Neural progenitor cell (in vitro differentiated cells): ENCODE measurements at regions not wholly inside any gene's neighbourhood (a gene's known extent, or its start where the extent isn't known, plus 50 kb on each side); places are given as distances from the start of the nearest gene placed in this dataset.
A peak's percentile ranks its signal among the peaks of the same experiment; 100 is the strongest.

Experiments
- DNase-seq: peaks from one replicate; pipeline ENCODE4 v3.0.0-alpha.2; 2016; ENCODE audit warnings: low spot score
- H2AFZ ChIP-seq: fragments of 200-600 bp; sonication (generic); replicated peaks from 2 replicates; pipeline ENCODE4 v1.6.1; 2016; ENCODE audit warnings: antibody characterized with exemption
- H3F3A ChIP-seq: fragments of 200-600 bp; sonication (generic); 2 replicates; pipeline ENCODE4 v1.6.1; 2016; ENCODE audit warnings: antibody characterized with exemption, low read depth
- H3K27ac ChIP-seq: fragments of 200-600 bp; sonication (generic); 2 replicates; pipeline ENCODE4 v1.5.1; 2016; ENCODE audit warnings: mild to moderate bottlenecking
- H3K27me3 ChIP-seq: fragments of 200-600 bp; sonication (generic); 2 replicates; pipeline ENCODE4 v1.6.1; 2016; ENCODE audit warnings: mild to moderate bottlenecking, moderate library complexity
- H3K36me3 ChIP-seq: fragments of 200-600 bp; sonication (generic); 2 replicates; pipeline ENCODE4 v1.5.1; 2016
- H3K4me1 ChIP-seq: fragments of 200-600 bp; sonication (generic); 2 replicates; pipeline ENCODE4 v1.6.1; 2016; ENCODE audit warnings: mixed run types
- H3K4me2 ChIP-seq: fragments of 200-600 bp; sonication (generic); 2 replicates; pipeline ENCODE4 v1.6.1; 2016
- H3K4me3 ChIP-seq: fragments of 200-600 bp; sonication (generic); 2 replicates; pipeline ENCODE4 v1.5.1; 2016
- H3K79me2 ChIP-seq: fragments of 200-600 bp; sonication (generic); 2 replicates; pipeline ENCODE4 v1.6.1; 2016; ENCODE audit warnings: low read depth
- H3K9ac ChIP-seq: fragments of 200-600 bp; sonication (generic); 2 replicates; pipeline ENCODE4 v1.6.1; 2016
- H3K9me3 ChIP-seq: fragments of 200-600 bp; sonication (generic); 2 replicates; pipeline ENCODE4 v1.5.1; 2016; ENCODE audit warnings: low read depth
- H4K20me1 ChIP-seq: fragments of 200-600 bp; sonication (generic); 2 replicates; pipeline ENCODE4 v1.6.1; 2016; ENCODE audit warnings: low read depth
- H3K27ac Mint-ChIP-seq: 3 replicates; pipeline ENCODE4 v1.8.0; 2021; ENCODE audit warnings: mixed read lengths
- H3K27me3 Mint-ChIP-seq: 2 replicates; pipeline ENCODE4 v1.8.0; 2022; ENCODE audit warnings: low read depth, mild to moderate bottlenecking, inconsistent platforms, moderate library complexity, mixed read lengths; ENCODE audit not compliant: insufficient read depth
- H3K36me3 Mint-ChIP-seq: 3 replicates; pipeline ENCODE4 v1.8.0; 2021; ENCODE audit warnings: mixed read lengths
- H3K4me1 Mint-ChIP-seq: 3 replicates; pipeline ENCODE4 v1.8.0; 2021; ENCODE audit warnings: mixed read lengths
- H3K4me3 Mint-ChIP-seq: 3 replicates; pipeline ENCODE4 v1.8.0; 2021; ENCODE audit warnings: mild to moderate bottlenecking, moderate library complexity, mixed read lengths
- H3K9me3 Mint-ChIP-seq: 3 replicates; pipeline ENCODE4 v1.8.0; 2020; ENCODE audit warnings: mixed read lengths
- CTCF ChIP-seq: fragments of 200-600 bp; sonication (generic); IDR thresholded peaks from 2 replicates; pipeline ENCODE4 v1.5.1; 2017; ENCODE audit warnings: antibody characterized with exemption, mild to moderate bottlenecking
- EZH2 ChIP-seq: fragments of 200-600 bp; sonication (generic); IDR thresholded peaks from 2 replicates; pipeline ENCODE4 v1.6.1; 2017; ENCODE audit warnings: antibody characterized with exemption, mild to moderate bottlenecking, moderate library complexity
- EZH2phosphoT487 ChIP-seq: fragments of 200-600 bp; sonication (generic); IDR thresholded peaks from 2 replicates; pipeline ENCODE4 v1.6.1; 2017; ENCODE audit warnings: antibody characterized with exemption

- Histone ChIP-seq H3K27ac (no peak overlapping the region), H3F3A (no peaks in the 10 kb centered on the region), H3K79me2 (no peaks in the 10 kb centered on the region), H2AFZ (no peak overlapping the region), H4K20me1 (no peaks in the 10 kb centered on the region), H3K27me3 (no peaks in the 10 kb centered on the region), H3K9me3 (no peaks in the 10 kb centered on the region), H3K4me3 (no peak overlapping the region), H3K9ac (no peak overlapping the region), H3K4me1 (peaks cover 9% of the 10 kb centered on the region), H3K36me3 (no peaks in the 10 kb centered on the region), H3K4me2 (peak overlapping the region; percentile 2)
- H3K4me3 Mint-ChIP-seq, result no peak overlapping the region
- H3K27ac Mint-ChIP-seq, result no peak overlapping the region
- peaks cover 6% of the 10 kb centered on the region for H3K27me3 Mint-ChIP-seq
- TF ChIP-seq EZH2 (no peak), EZH2phosphoT487 (no peak), CTCF (no peak)
- H3K36me3 Mint-ChIP-seq, result no peaks in the 10 kb centered on the region
- H3K4me1 Mint-ChIP-seq, result peaks cover 13% of the 10 kb centered on the region
- H3K9me3 Mint-ChIP-seq, result no peaks in the 10 kb centered on the region
- no peak for DNase-seq
Measured at GRCh38 chr6:167517254-167517916, 192.5 kb downstream of the TTLL2 start.

- Histone ChIP-seq H3F3A (no peaks in the 10 kb centered on the region), H3K27me3 (no peaks in the 10 kb centered on the region), H3K4me1 (peaks cover 9% of the 10 kb centered on the region), H3K27ac (no peak overlapping the region), H3K4me3 (no peak overlapping the region), H2AFZ (no peak overlapping the region), H3K9me3 (no peaks in the 10 kb centered on the region), H4K20me1 (no peaks in the 10 kb centered on the region), H3K36me3 (no peaks in the 10 kb centered on the region), H3K4me2 (no peak overlapping the region), H3K9ac (no peak overlapping the region), H3K79me2 (no peaks in the 10 kb centered on the region)
- TF ChIP-seq CTCF, result no peak
- TF ChIP-seq EZH2phosphoT487, result no peak
- no peak for TF ChIP-seq EZH2
- no peak overlapping the region for H3K4me3 Mint-ChIP-seq
- DNase-seq, result no peak
- H3K36me3 Mint-ChIP-seq, result no peaks in the 10 kb centered on the region
- H3K4me1 Mint-ChIP-seq, result peaks cover 22% of the 10 kb centered on the region
- H3K27me3 Mint-ChIP-seq, result peaks cover 8% of the 10 kb centered on the region
- no peaks in the 10 kb centered on the region for H3K9me3 Mint-ChIP-seq
- no peak overlapping the region for H3K27ac Mint-ChIP-seq
Measured at GRCh38 chr6:167523426-167523825, 198.5 kb downstream of the TTLL2 start.

DNA sequence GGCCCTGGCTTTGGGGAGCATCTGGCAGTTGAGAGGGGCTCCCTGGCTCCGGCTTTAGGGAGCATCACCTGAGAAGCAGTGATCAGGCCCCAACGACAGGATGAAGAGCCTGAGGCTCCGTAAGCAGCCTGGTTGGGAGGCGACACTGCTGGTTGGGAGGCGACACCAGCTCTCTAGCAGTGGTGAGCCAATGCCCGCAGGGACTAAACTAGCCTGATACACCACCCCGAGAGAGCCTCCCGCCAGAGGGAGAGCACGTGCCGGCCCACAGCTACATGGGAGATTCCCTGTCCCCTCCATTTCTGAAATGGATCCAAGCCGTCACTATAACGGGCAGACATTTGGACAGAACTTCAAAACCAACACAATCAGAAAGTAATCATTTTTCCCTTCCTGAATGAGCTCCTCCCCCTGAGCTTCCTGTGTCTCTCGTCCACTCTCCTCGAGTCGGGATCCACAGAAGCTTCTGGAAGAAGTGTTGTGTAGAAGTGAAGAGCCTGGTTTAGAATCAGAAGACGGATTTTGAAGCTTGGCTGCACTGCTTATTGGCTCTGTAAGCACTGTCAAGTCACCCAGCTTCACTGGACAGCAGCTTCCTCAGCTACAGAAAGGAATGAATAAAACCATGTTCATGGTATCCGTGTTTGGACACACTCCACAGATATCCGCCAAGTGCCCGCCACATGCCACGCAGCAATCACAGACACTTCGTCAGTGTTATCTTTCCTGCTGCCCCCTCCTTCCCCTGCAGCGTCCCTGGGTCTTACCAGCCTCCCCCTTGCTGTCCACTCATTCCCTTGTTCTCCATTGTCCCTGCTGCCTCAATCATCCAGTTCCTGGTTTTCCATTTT is 199.6 kb downstream of the TTLL2 start:
- Histone ChIP-seq H3K4me2 (no peak overlapping the region), H3K4me3 (no peak overlapping the region), H3K27ac (no peak overlapping the region), H3K27me3 (no peaks in the 10 kb centered on the region), H3K4me1 (peaks cover 9% of the 10 kb centered on the region), H3K36me3 (no peaks in the 10 kb centered on the region), H4K20me1 (no peaks in the 10 kb centered on the region), H3K9me3 (no peaks in the 10 kb centered on the region), H3K9ac (no peak overlapping the region), H3K79me2 (no peaks in the 10 kb centered on the region), H3F3A (no peaks in the 10 kb centered on the region), H2AFZ (no peak overlapping the region)
- no peak for DNase-seq
- Mint-ChIP-seq H3K4me3 (no peak overlapping the region), H3K4me1 (peaks cover 33% of the 10 kb centered on the region), H3K9me3 (no peaks in the 10 kb centered on the region), H3K36me3 (no peaks in the 10 kb centered on the region), H3K27me3 (peaks cover 11% of the 10 kb centered on the region), H3K27ac (peak overlapping the region; percentile 35)
- no peak for TF ChIP-seq CTCF
- no peak for TF ChIP-seq EZH2
- no peak for TF ChIP-seq EZH2phosphoT487
